Mesendoderm (in vitro differentiated cells): ENCODE measurements at regions not wholly inside any gene's neighbourhood (a gene's known extent, or its start where the extent isn't known, plus 50 kb on each side); places are given as distances from the start of the nearest gene placed in this dataset.
"Not testable (repeated sequence)": the region's sequence is repeated elsewhere in the genome, so short reads cannot be mapped to it uniquely, and the experiment has no call there.

Source experiments
- DNase-seq: peaks from one replicate; pipeline ENCODE4 v3.0.0; 2013
- H2AK5ac ChIP-seq: 2 replicates; pipeline ENCODE4 v1.6.1; 2013; ENCODE audit warnings: low read length, inconsistent platforms
- H2BK120ac ChIP-seq: 2 replicates; pipeline ENCODE4 v1.6.1; 2013; ENCODE audit warnings: low read depth, mild to moderate bottlenecking, low read length, moderate library complexity, mixed read lengths
- H2BK15ac ChIP-seq: replicated peaks from 2 replicates; pipeline ENCODE4 v1.6.1; 2013; ENCODE audit warnings: low read depth, mild to moderate bottlenecking, moderate library complexity
- H2BK5ac ChIP-seq: 2 replicates; pipeline ENCODE4 v1.6.1; 2013; ENCODE audit warnings: low read length, inconsistent platforms
- H3K18ac ChIP-seq: 2 replicates; pipeline ENCODE4 v1.6.1; 2013; ENCODE audit warnings: mild to moderate bottlenecking, low read length, mixed read lengths
- H3K23ac ChIP-seq: one replicate; pipeline ENCODE4 v1.6.1; 2013; ENCODE audit warnings: low read length
- H3K27ac ChIP-seq: 2 replicates; pipeline ENCODE4 v1.5.1; 2013; ENCODE audit warnings: low read depth, mild to moderate bottlenecking, inconsistent platforms, low read length, moderate library complexity
- H3K27me3 ChIP-seq: 2 replicates; pipeline ENCODE4 v1.6.1; 2013; ENCODE audit warnings: low read length, control low read depth, mild to moderate bottlenecking, inconsistent platforms; ENCODE audit not compliant: insufficient read depth, poor library complexity
- H3K36me3 ChIP-seq: 2 replicates; pipeline ENCODE4 v1.6.1; 2013; ENCODE audit warnings: low read length, inconsistent platforms; ENCODE audit not compliant: control insufficient read depth, insufficient read depth
- H3K4ac ChIP-seq: one replicate; pipeline ENCODE4 v1.6.1; 2013; ENCODE audit warnings: low read depth, mild to moderate bottlenecking, low read length, moderate library complexity
- H3K4me1 ChIP-seq: 2 replicates; pipeline ENCODE4 v1.6.1; 2013; ENCODE audit warnings: low read depth, low read length, inconsistent platforms; ENCODE audit not compliant: control insufficient read depth
- H3K4me2 ChIP-seq: 2 replicates; pipeline ENCODE4 v1.6.1; 2013; ENCODE audit warnings: low read length
- H3K4me3 ChIP-seq: 2 replicates; pipeline ENCODE4 v1.5.1; 2013; ENCODE audit warnings: mild to moderate bottlenecking, low read length
- H3K56ac ChIP-seq: one replicate; pipeline ENCODE4 v1.6.1; 2013; ENCODE audit warnings: low read length
- H3K79me1 ChIP-seq: 2 replicates; pipeline ENCODE4 v1.6.1; 2013; ENCODE audit warnings: low read length, inconsistent platforms
- H3K79me2 ChIP-seq: 2 replicates; pipeline ENCODE4 v1.6.1; 2013; ENCODE audit warnings: mild to moderate bottlenecking, low read length; ENCODE audit not compliant: control insufficient read depth, insufficient read depth
- H3K9ac ChIP-seq: 2 replicates; pipeline ENCODE4 v1.6.1; 2013; ENCODE audit warnings: low read length, inconsistent platforms
- H4K5ac ChIP-seq: one replicate; pipeline ENCODE4 v1.6.1; 2013; ENCODE audit warnings: low read length
- H4K8ac ChIP-seq: one replicate; pipeline ENCODE4 v1.6.1; 2013; ENCODE audit warnings: low read depth, mild to moderate bottlenecking, control low read depth, low read length, moderate library complexity
- WGBS: extraction: QIAGEN DNeasy Blood & Tissue Kit; methylation state at CpG from one replicate; pipeline ENCODE4 v1.1.7; 2013; ENCODE audit warnings: low lambda C conversion rate, missing lambda C conversion rate; ENCODE audit not compliant: insufficient coverage; ENCODE audit errors: extremely low coverage; 5-methylcytosine and 5-hydroxymethylcytosine counted together

DNA sequence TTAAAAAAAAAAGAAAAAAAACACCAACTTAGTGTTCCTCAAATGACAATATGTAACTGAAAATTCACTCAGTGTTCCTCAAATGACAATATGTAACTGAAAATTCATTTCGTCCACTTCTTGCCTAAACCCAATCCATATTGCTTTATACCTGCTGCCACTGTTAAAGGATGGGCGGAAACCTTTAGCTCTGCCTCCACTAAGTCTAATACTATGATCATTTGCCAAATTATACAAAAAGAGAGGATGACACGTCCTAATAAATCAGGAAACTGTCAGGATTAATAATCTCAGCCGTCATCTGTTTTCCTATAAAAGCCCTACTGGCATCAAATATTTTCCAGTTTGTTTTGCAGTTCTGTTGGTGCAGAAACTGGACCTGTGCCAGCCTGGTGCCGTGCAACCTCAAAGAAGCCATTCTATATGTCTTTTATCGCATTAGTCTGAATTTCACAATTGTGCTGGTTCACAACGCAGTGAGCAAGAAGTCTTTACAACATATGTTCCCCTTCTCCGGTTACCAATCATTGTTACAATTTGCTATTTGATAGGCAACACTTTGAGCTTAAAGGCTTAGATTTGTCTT, 160.4 kb upstream of the KCNH8 start:
- Histone ChIP-seq H3K4me3 (no peak overlapping the region), H2AK5ac (no peak overlapping the region), H3K56ac (no peak overlapping the region), H2BK120ac (no peak overlapping the region), H3K36me3 (no peaks in the 10 kb centered on the region), H2BK5ac (no peak overlapping the region), H3K27me3 (no peaks in the 10 kb centered on the region), H3K4me1 (no peaks in the 10 kb centered on the region), H3K23ac (no peak overlapping the region), H3K18ac (no peak overlapping the region), H4K5ac (no peak overlapping the region), H3K4ac (no peak overlapping the region), H3K4me2 (no peak overlapping the region), H2BK15ac (no peak overlapping the region), H3K79me2 (no peaks in the 10 kb centered on the region), H3K9ac (no peak overlapping the region), H4K8ac (no peak overlapping the region), H3K79me1 (no peaks in the 10 kb centered on the region), H3K27ac (no peak overlapping the region)
- no peak for DNase-seq
- WGBS = no CpG with 5 or more reads among the region's 8 CpGs

DNA sequence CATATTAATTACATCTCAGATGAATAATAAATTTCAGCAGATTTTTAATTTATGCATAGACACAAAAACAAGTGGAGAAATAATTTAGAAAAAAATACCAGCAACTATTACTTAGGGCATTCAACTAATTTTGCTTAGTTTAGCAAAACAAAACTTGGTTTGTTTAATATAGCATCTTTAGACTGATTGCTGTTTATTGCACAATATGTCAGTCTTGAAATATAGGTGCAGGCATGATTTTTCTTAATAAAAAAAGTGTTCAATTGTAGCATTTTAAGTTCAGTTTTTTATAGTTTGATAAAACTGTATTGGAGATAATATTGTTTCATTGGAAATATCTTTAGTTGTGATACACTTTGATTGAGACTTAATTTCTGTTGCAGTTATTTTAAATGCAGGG, 161.2 kb upstream of the KCNH8 start:
- Histone ChIP-seq H3K4me2 (no peak overlapping the region), H3K9ac (no peak overlapping the region), H3K56ac (no peak overlapping the region), H2BK15ac (no peak overlapping the region), H3K4me1 (no peaks in the 10 kb centered on the region), H3K79me2 (no peaks in the 10 kb centered on the region), H3K27me3 (no peaks in the 10 kb centered on the region), H3K4ac (no peak overlapping the region), H3K36me3 (no peaks in the 10 kb centered on the region), H4K8ac (no peak overlapping the region), H3K79me1 (no peaks in the 10 kb centered on the region), H4K5ac (no peak overlapping the region), H3K23ac (no peak overlapping the region), H3K4me3 (no peak overlapping the region), H2BK120ac (no peak overlapping the region), H2BK5ac (no peak overlapping the region), H2AK5ac (no peak overlapping the region), H3K18ac (no peak overlapping the region), H3K27ac (no peak overlapping the region)
- no peak for DNase-seq

DNA sequence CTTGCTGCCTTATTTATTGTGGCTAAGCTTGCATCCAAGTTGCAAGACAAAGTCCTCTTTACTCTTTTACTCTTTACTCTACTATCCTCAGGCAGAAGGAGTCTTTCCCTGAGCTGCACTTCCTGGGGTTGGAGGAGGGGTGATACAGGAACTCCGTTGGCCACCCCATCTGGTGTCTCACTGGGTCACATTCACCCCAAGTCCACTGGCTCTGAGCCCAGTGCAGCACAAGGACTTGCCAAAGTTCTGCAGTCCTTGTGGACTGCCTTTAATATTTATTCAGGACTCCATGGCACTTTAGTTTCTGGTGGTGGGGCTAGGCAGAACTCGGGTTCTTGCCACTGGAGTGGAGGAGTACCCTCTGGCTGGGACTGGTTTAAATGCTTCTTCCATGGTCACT, 165.4 kb upstream of the KCNH8 start:
- Histone ChIP-seq H3K56ac (no peak overlapping the region), H3K4me1 (no peaks in the 10 kb centered on the region), H2BK5ac (no peak overlapping the region), H3K36me3 (no peaks in the 10 kb centered on the region), H3K4me3 (no peak overlapping the region), H3K18ac (no peak overlapping the region), H3K4me2 (no peak overlapping the region), H3K4ac (no peak overlapping the region), H3K79me1 (no peaks in the 10 kb centered on the region), H2BK15ac (no peak overlapping the region), H2AK5ac (no peak overlapping the region), H4K8ac (no peak overlapping the region), H3K27me3 (no peaks in the 10 kb centered on the region), H3K27ac (no peak overlapping the region), H3K23ac (no peak overlapping the region), H3K79me2 (no peaks in the 10 kb centered on the region), H4K5ac (no peak overlapping the region), H2BK120ac (no peak overlapping the region), H3K9ac (no peak overlapping the region)
- DNase-seq = no peak
- no CpG with 5 or more reads among the region's 2 CpGs for WGBS

DNA sequence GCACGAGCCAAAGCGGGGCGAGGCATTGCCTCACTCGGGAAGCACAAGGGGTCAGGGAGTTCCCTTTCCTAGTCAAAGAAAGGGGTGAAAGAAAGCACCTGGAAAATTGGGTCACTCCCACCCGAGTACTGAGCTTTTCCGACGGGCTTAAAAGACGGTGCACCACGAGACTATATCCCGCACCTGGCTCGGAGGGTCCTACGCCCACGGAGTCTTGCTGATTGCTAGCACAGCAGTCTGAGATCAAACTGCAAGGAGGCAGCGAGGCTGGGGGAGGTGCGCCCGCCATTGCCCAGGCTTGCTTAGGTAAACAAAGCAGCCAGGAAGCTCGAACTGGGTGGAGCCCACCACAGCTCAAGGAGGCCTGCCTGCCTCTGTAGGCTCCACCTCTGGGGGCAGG, 172.2 kb upstream of the KCNH8 start:
- H2BK120ac ChIP-seq, DNase-seq, H3K79me1 ChIP-seq, H3K56ac ChIP-seq, H2AK5ac ChIP-seq, H2BK15ac ChIP-seq, H3K4ac ChIP-seq, H3K4me1 ChIP-seq, H3K79me2 ChIP-seq, H3K23ac ChIP-seq, H3K27me3 ChIP-seq, H2BK5ac ChIP-seq, H4K8ac ChIP-seq, H3K18ac ChIP-seq, H3K9ac ChIP-seq, H3K36me3 ChIP-seq, H3K4me3 ChIP-seq, H3K4me2 ChIP-seq, H4K5ac ChIP-seq, H3K27ac ChIP-seq: not testable (repeated sequence)
- no CpG with 5 or more reads among the region's 17 CpGs for WGBS

DNA sequence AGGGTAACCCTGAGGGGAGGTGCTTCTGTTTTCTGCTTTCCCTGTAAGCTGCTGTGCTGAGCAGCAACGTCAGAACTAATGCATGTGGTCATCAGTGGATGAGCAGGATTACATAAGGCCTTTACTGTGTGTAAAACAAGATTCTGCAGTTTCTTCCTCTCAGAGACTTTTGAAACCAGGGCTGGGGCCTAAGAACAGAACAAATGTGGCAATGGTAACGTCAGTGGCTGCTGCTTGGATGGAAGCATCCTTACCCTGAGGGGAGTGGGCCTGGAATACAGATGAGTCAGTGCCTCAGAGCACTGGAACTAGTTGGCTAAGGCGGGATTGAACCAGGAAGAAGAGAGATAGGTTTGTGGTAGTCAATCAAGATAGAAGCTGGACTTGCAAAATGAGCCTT, 180.2 kb upstream of the KCNH8 start:
- H3K4me2 ChIP-seq = no peak overlapping the region
- H3K27ac ChIP-seq = no peak overlapping the region
- H3K27me3 ChIP-seq = no peaks in the 10 kb centered on the region
- no peak for DNase-seq
- no peaks in the 10 kb centered on the region for H3K36me3 ChIP-seq
- H3K79me2 ChIP-seq = no peaks in the 10 kb centered on the region
- H2AK5ac ChIP-seq = no peak overlapping the region
- no peak overlapping the region for H4K8ac ChIP-seq
- no peak overlapping the region for H2BK120ac ChIP-seq
- H3K23ac ChIP-seq = no peak overlapping the region
- H2BK5ac ChIP-seq = no peak overlapping the region
- WGBS = no CpG with 5 or more reads among the region's 3 CpGs
- no peak overlapping the region for H2BK15ac ChIP-seq
- no peak overlapping the region for H3K4ac ChIP-seq
- no peak overlapping the region for H4K5ac ChIP-seq
- no peaks in the 10 kb centered on the region for H3K79me1 ChIP-seq
- no peak overlapping the region for H3K4me3 ChIP-seq
- H3K56ac ChIP-seq = no peak overlapping the region
- no peaks in the 10 kb centered on the region for H3K4me1 ChIP-seq
- no peak overlapping the region for H3K9ac ChIP-seq
- no peak overlapping the region for H3K18ac ChIP-seq

DNA sequence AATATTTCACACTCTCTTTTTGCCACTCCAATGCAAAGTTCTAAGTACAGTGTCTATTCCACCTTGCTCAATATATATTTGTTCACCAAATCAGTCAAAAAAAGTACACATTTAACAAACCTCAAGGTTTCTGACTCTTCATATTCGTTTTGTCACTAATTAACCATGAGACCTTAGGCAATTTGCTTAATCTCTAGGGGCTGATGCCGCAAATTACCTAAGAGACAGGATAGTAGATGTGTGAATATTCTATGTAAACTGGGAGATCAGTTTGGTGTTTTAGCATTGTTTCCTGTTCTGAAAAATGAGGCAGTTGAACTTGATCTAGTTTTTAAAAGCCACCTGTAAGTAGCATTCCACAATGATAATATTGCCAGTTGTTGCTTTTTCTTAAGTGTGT, 182.5 kb upstream of the KCNH8 start:
- no peak overlapping the region for H2BK15ac ChIP-seq
- no peak overlapping the region for H2AK5ac ChIP-seq
- no peak overlapping the region for H4K5ac ChIP-seq
- no peak overlapping the region for H3K18ac ChIP-seq
- no peak overlapping the region for H2BK120ac ChIP-seq
- no peaks in the 10 kb centered on the region for H3K79me2 ChIP-seq
- no peak overlapping the region for H3K4ac ChIP-seq
- no peak overlapping the region for H2BK5ac ChIP-seq
- no peak overlapping the region for H3K27ac ChIP-seq
- H3K23ac ChIP-seq = no peak overlapping the region
- no CpG with 5 or more reads among the region's 2 CpGs for WGBS
- H3K4me2 ChIP-seq = no peak overlapping the region
- H3K27me3 ChIP-seq = no peaks in the 10 kb centered on the region
- H3K9ac ChIP-seq = no peak overlapping the region
- H3K4me3 ChIP-seq = no peak overlapping the region
- no peak overlapping the region for H3K56ac ChIP-seq
- H3K36me3 ChIP-seq = no peaks in the 10 kb centered on the region
- DNase-seq = no peak
- no peaks in the 10 kb centered on the region for H3K4me1 ChIP-seq
- no peak overlapping the region for H4K8ac ChIP-seq
- no peaks in the 10 kb centered on the region for H3K79me1 ChIP-seq
